HG03108 (cell line): ENCODE measurements at regions not wholly inside any gene's neighbourhood (a gene's known extent, or its start where the extent isn't known, plus 50 kb on each side); places are given as distances from the start of the nearest gene placed in this dataset.

Experiments
- ATAC-seq: cut with Tn5 transposase; IDR thresholded peaks from one replicate; pipeline ENCODE4 v1.9.1; 2021; ENCODE audit warnings: moderate library complexity; ENCODE audit not compliant: unreplicated experiment

- ATAC-seq: no peak
Observed at GRCh38 chr14:29446971-29447370, 480.7 kb downstream of the PRKD1 start.

DNA sequence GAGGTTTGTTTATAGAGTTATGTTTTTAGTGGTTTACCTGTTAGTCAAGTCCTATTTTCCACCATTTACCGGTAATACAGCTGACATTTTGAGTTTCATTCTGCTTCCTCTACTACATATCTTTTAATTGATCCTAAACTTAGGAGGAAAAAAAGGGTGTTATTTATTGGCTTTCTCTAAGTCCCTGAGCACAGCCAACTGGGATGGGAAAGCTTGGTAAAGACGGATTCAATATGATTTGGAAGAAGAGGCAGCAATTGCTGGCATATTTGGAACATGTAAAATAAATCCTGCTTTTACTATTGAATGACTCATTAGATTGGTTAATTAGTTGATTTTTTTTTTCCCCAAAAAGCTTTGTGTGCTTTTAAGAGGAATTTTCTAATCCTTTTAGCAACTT lies 475.7 kb downstream of the PRKD1 start:
- ATAC-seq: no peak

- ATAC-seq: no peak
Observed at GRCh38 chr14:29453045-29453444, 474.6 kb downstream of the PRKD1 start.

GRCh38 chr14:29454026-29454693 lies 473.5 kb downstream of the PRKD1 start:
- ATAC-seq: no peak

- no peak for ATAC-seq
Observed at GRCh38 chr14:29458547-29458946, 469.1 kb downstream of the PRKD1 start.

DNA sequence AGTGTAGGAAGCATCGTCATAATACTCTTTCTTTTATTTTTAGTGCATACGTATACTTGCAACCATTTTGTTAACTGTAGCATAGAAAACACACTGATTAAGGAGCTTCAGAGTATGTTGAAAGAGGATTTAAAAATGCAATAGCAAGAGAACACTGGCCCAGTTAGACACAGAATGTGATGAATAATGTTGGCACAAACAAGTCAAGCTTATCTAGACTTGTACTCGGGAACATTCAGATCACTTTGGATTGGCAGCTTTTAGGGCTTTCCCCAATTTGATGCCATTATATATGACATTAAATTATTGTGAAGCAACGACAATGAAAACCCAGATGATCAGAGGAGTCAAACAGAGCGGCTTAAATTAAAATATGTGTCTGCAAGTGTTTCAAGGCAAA lies 468.1 kb downstream of the PRKD1 start:
- ATAC-seq: no peak

GRCh38 chr14:29459969-29460560 lies 467.6 kb downstream of the PRKD1 start:
- ATAC-seq: no peak

GRCh38 chr14:29461101-29461500 lies 466.5 kb downstream of the PRKD1 start:
- no peak for ATAC-seq

- no peak for ATAC-seq
Observed at GRCh38 chr14:29461506-29461905, 466.1 kb downstream of the PRKD1 start.

DNA sequence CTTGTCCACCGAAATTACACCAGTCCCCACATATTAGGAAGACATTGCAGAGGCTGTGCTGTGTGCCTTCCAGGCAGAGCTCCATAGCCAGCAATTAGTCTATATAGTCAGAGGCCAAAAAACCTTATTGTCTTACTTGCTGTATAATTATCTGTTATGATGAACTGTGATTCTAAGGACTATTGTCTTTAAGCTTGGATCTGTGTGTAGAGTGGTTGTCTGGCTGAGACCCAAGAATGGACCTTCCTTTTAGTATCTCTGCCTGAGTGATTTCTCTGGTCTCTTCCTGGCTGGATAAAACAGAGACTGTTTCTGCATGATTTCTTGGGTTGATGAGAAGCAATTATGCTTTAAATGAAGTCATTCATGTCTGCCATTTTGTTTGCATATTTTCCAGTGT lies 465.3 kb downstream of the PRKD1 start:
- no peak for ATAC-seq

- no peak for ATAC-seq
Observed at GRCh38 chr14:29462772-29463171, 464.9 kb downstream of the PRKD1 start.

- no peak for ATAC-seq
Observed at GRCh38 chr14:29463727-29464395, 463.8 kb downstream of the PRKD1 start.

DNA sequence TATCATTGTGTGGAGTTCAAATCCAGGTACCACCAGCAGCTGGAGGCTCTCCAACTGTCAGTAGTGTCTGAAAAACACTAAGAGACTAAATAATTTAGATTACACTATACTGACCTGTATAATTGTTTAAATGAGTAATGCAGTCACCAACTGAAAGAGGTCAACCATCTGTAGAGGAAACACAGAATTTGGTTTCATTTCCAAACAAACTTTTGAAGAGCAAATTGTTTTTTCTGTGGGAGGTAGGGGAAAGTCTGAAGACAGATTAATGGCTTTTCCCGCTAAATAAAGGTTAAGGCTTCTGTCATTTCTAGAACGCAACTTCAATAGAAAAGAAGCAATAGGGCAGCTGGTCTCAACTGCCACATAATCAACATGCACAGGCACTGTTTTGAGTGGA lies 462.6 kb downstream of the PRKD1 start:
- ATAC-seq: no peak

GRCh38 chr14:29475641-29476040 lies 452.0 kb downstream of the PRKD1 start:
- no peak for ATAC-seq

DNA sequence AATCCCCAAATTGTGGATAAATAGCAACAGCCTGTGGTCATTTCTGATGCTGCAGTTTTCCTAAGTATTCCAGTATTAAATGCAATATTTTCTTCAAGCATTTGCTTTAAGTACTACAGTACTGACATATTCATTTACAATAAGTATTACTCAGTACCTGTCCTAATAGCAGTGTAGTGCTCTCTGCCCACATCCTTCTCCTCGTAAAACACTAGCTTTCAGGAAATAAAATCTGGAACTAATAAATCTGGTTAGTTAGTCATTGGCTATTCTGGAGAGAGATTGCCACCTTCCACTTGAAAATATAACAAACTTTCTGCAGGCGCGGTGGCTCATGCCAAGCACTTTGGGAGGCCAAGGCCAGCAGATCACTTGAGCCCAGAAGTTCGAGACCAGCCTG lies 441.5 kb downstream of the PRKD1 start:
- no peak for ATAC-seq

GRCh38 chr14:29489911-29490425 lies 437.7 kb downstream of the PRKD1 start:
- ATAC-seq: no peak

DNA sequence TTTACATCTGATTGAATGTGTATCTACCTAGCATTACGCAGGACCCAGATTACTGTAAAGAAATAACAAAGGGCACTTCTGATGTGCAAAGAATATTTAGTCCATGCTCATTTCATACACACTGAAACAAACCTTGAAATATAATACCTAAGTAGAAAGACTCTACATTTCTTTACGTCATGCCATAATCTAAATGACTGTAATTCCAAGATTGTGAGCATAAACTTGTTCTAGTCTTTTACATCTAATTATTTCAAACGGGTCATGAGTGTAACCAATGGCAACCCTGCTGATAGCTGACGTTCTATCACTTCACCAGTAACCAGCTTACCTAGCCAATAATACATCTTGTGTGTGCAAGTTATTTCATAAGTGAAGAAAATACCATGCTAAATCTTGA lies 433.8 kb downstream of the PRKD1 start:
- no peak for ATAC-seq

- ATAC-seq: no peak
Observed at GRCh38 chr14:29494312-29494711, 433.3 kb downstream of the PRKD1 start.

GRCh38 chr14:29503903-29504302 lies 423.7 kb downstream of the PRKD1 start:
- no peak for ATAC-seq

DNA sequence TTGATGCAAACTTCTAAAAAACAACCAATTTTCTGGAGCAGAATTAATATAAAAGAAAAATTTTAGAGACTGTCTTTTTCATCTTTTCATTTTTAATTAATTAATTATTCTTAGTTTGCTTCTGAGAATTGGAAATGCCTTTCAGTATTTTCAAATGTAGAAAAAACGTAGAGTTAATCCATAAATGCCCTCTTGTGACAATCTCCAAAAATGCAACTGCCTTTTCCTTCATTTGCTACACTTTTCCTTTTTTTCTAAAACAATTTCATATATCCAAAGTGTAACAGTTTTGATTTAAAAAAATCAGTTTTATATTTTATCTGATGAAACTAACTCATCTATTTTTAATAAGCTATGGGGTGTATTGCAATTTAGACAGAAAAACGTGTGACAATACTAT lies 409.3 kb downstream of the PRKD1 start:
- no peak for ATAC-seq

GRCh38 chr14:29521526-29522137 lies 406.0 kb downstream of the PRKD1 start:
- ATAC-seq: no peak
